ENCODE measurements at regions not wholly inside any gene's neighbourhood (a gene's known extent, or its start where the extent isn't known, plus 50 kb on each side); places are given as distances from the start of the nearest gene placed in this dataset.
"Not testable (repeated sequence)": the region's sequence is repeated elsewhere in the genome, so short reads cannot be mapped to it uniquely, and the experiment has no call there.

DNA sequence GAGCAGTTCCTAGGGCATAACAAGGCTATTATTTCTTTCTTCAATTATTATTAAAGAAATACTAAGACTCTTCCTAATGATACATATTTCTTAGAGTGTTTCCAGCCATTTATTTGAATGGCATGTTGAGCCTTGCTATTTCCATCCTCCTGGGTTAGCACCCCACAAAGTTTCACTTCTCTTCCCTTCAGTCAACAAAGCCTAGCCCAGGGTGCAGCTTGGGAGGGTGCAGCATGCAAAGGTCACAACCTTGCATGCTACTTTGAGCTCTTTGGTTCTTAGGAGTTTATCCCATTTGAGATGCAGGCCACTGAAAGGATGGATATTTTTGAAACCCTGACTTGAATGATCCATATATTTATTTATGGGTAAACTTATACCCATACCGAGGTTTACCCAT lies 454.4 kb upstream of the MEIS1 start:
- TF ChIP-seq, protein P1, sequence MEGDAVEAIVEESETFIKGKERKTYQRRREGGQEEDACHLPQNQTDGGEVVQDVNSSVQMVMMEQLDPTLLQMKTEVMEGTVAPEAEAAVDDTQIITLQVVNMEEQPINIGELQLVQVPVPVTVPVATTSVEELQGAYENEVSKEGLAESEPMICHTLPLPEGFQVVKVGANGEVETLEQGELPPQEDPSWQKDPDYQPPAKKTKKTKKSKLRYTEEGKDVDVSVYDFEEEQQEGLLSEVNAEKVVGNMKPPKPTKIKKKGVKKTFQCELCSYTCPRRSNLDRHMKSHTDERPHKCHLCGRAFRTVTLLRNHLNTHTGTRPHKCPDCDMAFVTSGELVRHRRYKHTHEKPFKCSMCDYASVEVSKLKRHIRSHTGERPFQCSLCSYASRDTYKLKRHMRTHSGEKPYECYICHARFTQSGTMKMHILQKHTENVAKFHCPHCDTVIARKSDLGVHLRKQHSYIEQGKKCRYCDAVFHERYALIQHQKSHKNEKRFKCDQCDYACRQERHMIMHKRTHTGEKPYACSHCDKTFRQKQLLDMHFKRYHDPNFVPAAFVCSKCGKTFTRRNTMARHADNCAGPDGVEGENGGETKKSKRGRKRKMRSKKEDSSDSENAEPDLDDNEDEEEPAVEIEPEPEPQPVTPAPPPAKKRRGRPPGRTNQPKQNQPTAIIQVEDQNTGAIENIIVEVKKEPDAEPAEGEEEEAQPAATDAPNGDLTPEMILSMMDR (IDR thresholded peaks at IDR 0.05) = no peak
- TF ChIP-seq POLR2A (IDR thresholded peaks at IDR 0.05) = no peak
- H3K4me3 ChIP-seq (ENCODE audit: low read depth, poor library complexity, severe bottlenecking) = no peak overlapping the region
- 94 to 100% methylated on average over 1 of the region's 1 CpG for WGBS, 2 donors
- intact Hi-C loops (cut with DNase I; ENCODE audit: low total_unique reads) = no loop called here
- DNase-seq (ENCODE audit: low spot score in 2 of 2) = no peak

GRCh38 chr2:65979446-65979845 lies 455.5 kb upstream of the MEIS1 start:
- intact Hi-C loops (cut with DNase I; ENCODE audit: low total_unique reads) = no loop called here
- WGBS, 2 donors = 39 to 44% methylated on average over 7 of the region's 7 CpGs
- no peak overlapping the region for H3K4me3 ChIP-seq (ENCODE audit: low read depth, poor library complexity, severe bottlenecking)
- DNase-seq (ENCODE audit: low spot score in 2 of 2) = no peak
- TF ChIP-seq POLR2A (IDR thresholded peaks at IDR 0.05) = no peak
- TF ChIP-seq, protein P1 (IDR thresholded peaks at IDR 0.05) = no peak

GRCh38 chr2:65974067-65974723 lies 460.7 kb upstream of the MEIS1 start:
- intact Hi-C loops (cut with DNase I; ENCODE audit: low total_unique reads) = no loop called here
- WGBS, 2 donors = 90 to 98% methylated on average over 3 of the region's 3 CpGs
- no peak for DNase-seq (ENCODE audit: low spot score in 2 of 2)
- TF ChIP-seq, protein P1 (IDR thresholded peaks at IDR 0.05) = no peak
- TF ChIP-seq POLR2A (IDR thresholded peaks at IDR 0.05) = no peak
- no peak overlapping the region for H3K4me3 ChIP-seq (ENCODE audit: low read depth, poor library complexity, severe bottlenecking)

- H3K4me3 ChIP-seq (ENCODE audit: low read depth, poor library complexity, severe bottlenecking) = no peak overlapping the region
- 57 to 60% methylated on average over 3 of the region's 3 CpGs for WGBS, 2 donors
- TF ChIP-seq POLR2A (IDR thresholded peaks at IDR 0.05) = no peak
- TF ChIP-seq, protein P1 (IDR thresholded peaks at IDR 0.05) = no peak
- no peak for DNase-seq (ENCODE audit: low spot score in 2 of 2)
- intact Hi-C loops (cut with DNase I; ENCODE audit: low total_unique reads) = no loop called here
Observed at GRCh38 chr2:65969161-65969560, 465.8 kb upstream of the MEIS1 start.

DNA sequence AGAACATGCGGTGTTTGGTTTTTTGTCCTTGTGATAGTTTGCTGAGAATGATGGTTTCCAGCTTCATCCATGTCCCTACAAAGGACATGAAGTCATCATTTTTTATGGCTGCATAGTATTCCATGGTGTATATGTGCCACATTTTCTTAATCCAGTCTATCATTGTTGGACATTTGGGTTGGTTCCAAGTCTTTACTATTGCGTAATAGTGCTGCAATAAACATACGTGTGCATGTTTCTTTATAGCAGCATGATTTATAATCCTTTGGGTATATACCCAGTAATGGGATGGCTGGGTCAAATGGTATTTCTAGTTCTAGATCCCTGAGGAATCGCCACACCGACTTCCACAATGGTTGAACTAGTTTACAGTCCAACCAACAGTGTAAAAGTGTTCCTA lies 471.6 kb upstream of the MEIS1 start:
- WGBS, 2 donors = 86 to 89% methylated on average over 5 of the region's 5 CpGs
- H3K4me3 ChIP-seq (ENCODE audit: low read depth, poor library complexity, severe bottlenecking); DNase-seq (ENCODE audit: low spot score in 2 of 2); intact Hi-C loops (cut with DNase I; ENCODE audit: low total_unique reads): not testable (repeated sequence)

DNA sequence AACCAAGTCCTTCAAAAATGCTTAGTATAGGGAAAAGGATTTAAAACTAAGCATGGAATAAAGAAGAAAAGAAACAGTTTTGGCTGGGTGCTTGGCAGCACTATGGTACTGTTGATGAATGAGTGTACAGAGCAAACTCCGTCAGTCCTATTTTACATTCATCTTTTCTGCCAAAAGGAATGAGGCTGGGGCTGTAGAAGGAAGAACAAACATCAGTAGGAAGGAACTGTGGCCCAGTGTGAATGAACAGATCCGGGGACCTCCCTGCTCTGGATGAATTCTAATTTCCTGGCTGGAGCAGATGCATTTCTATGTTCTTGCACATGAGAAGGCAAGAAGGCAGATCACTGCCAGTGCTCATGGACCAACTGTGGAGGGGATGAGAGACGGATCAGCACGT lies 474.0 kb upstream of the MEIS1 start:
- DNase-seq (ENCODE audit: low spot score in 2 of 2) = no peak
- no peak overlapping the region for H3K4me3 ChIP-seq (ENCODE audit: low read depth, poor library complexity, severe bottlenecking)
- intact Hi-C loops (cut with DNase I; ENCODE audit: low total_unique reads) = no loop called here
- TF ChIP-seq POLR2A (IDR thresholded peaks at IDR 0.05) = no peak
- TF ChIP-seq, protein P1 (IDR thresholded peaks at IDR 0.05) = no peak
- WGBS, 2 donors = 43 to 52% methylated on average over 4 of the region's 4 CpGs
